Common myeloid progenitor, CD34-positive (primary cell): ENCODE measurements at regions not wholly inside any gene's neighbourhood (a gene's known extent, or its start where the extent isn't known, plus 50 kb on each side); places are given as distances from the start of the nearest gene placed in this dataset.

ENCODE experiments used
- CTCF ChIA-PET: fragments of 350-600 bp; sonication (Branson Sonifier 250); formaldehyde crosslinking; loops from one replicate; lab custom pipeline; 2021; ENCODE audit warnings: antibody characterized with exemption; lab: Charles Lee
- POLR2A ChIA-PET: fragments of 350-600 bp; sonication (Branson Sonifier 250); formaldehyde crosslinking; loops from one replicate; lab custom pipeline; 2021; ENCODE audit warnings: antibody characterized with exemption; lab: Charles Lee
- DNase-seq, 3 donors: peaks; one replicate each; pipeline versions ENCODE4 v3.0.0 to v3.0.0-alpha.2; 2013
- H3K27ac ChIP-seq, 2 experiments: 1 replicate in 1 of 2; 2 replicates in 1 of 2; pipeline ENCODE4 v1.7.0; 2013; ENCODE audit warnings: inconsistent platforms in 2 of 2, low read length in 2 of 2, mild to moderate bottlenecking in 2 of 2, low read depth in 1 of 2, moderate library complexity in 1 of 2; ENCODE audit not compliant: severe bottlenecking in 2 of 2, insufficient read depth in 1 of 2, poor library complexity in 1 of 2
- H3K27me3 ChIP-seq, 5 experiments: replicated peaks in 2 of 5; 1 replicate in 3 of 5; 2 replicates in 2 of 5; pipeline versions ENCODE4 v1.6.1 to v1.7.0; 2013; ENCODE audit warnings: low read length in 4 of 5, mild to moderate bottlenecking in 2 of 5, moderate library complexity in 2 of 5, inconsistent platforms in 1 of 5; ENCODE audit not compliant: insufficient read depth in 5 of 5, control insufficient read depth in 4 of 5
- H3K36me3 ChIP-seq, 4 experiments: 1 replicate in 2 of 4; 2 replicates in 2 of 4; pipeline versions ENCODE4 v1.6.1 to v1.7.0; 2013; ENCODE audit warnings: low read length in 3 of 4, control low read depth in 1 of 4, mild to moderate bottlenecking in 1 of 4; ENCODE audit not compliant: control insufficient read depth in 4 of 4, insufficient read depth in 4 of 4
- H3K4me1 ChIP-seq, 4 experiments: 1 replicate in 3 of 4; 2 replicates in 1 of 4; pipeline versions ENCODE4 v1.6.1 to v1.7.1; 2013; ENCODE audit warnings: low read length in 3 of 4, mild to moderate bottlenecking in 3 of 4, control low read depth in 1 of 4, inconsistent platforms in 1 of 4, moderate library complexity in 1 of 4; ENCODE audit not compliant: control insufficient read depth in 4 of 4, insufficient read depth in 4 of 4; ENCODE audit errors: control extremely low read depth in 1 of 4
- H3K4me3 ChIP-seq, 7 experiments: 1 replicate in 4 of 7; 2 replicates in 3 of 7; pipeline versions ENCODE4 v1.5.1 to v1.7.0; 2013; ENCODE audit warnings: mild to moderate bottlenecking in 7 of 7, low read length in 6 of 7, moderate library complexity in 6 of 7, inconsistent platforms in 2 of 7, low read depth in 2 of 7, control low read depth in 1 of 7; ENCODE audit not compliant: insufficient read depth in 4 of 7, control insufficient read depth in 1 of 7; ENCODE audit errors: extremely low read depth in 1 of 7
- H3K9me3 ChIP-seq, 5 experiments: 1 replicate in 4 of 5; 2 replicates in 1 of 5; pipeline versions ENCODE4 v1.6.1 to v1.7.1; 2013; ENCODE audit warnings: low read length in 4 of 5, mild to moderate bottlenecking in 2 of 5, inconsistent platforms in 1 of 5, low read depth in 1 of 5, moderate library complexity in 1 of 5; ENCODE audit not compliant: control insufficient read depth in 4 of 5, insufficient read depth in 2 of 5; ENCODE audit errors: control extremely low read depth in 1 of 5
- WGBS: methylation state at CpG from one replicate; pipeline ENCODE4 v1.1.5; 2013; ENCODE audit not compliant: insufficient coverage; 5-methylcytosine and 5-hydroxymethylcytosine counted together

DNA sequence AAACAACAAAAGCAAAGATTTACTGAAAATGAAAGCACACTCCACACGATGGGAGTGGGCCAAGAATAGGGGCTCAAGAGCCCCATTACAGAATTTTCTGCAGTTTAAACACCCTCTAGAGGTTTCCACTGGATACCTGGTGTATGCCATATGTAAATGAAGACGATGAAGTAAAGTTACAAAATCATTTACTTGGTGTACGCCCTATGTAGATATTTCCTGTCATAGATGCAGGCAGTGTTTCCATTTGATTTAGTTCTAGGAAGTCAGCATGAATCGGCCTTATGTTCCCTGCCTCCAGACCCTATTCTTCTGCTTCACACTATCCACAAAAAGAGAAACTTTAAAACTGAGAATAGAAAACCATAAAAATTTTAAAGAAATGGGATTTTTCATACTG is 404.4 kb upstream of the GJE1 start:
- CTCF ChIA-PET, result no interaction called here
- Histone ChIP-seq H3K4me3 (no peak overlapping the region), H3K9me3 (no peaks in the 10 kb centered on the region), H3K27ac (no peak overlapping the region), H3K4me1 (no peaks in the 10 kb centered on the region), H3K36me3 (no peaks in the 10 kb centered on the region), H3K27me3 (no peaks in the 10 kb centered on the region)
- POLR2A ChIA-PET, result no interaction called here
- 93% methylated on average over 2 of the region's 4 CpGs for WGBS
- no peak for DNase-seq

DNA sequence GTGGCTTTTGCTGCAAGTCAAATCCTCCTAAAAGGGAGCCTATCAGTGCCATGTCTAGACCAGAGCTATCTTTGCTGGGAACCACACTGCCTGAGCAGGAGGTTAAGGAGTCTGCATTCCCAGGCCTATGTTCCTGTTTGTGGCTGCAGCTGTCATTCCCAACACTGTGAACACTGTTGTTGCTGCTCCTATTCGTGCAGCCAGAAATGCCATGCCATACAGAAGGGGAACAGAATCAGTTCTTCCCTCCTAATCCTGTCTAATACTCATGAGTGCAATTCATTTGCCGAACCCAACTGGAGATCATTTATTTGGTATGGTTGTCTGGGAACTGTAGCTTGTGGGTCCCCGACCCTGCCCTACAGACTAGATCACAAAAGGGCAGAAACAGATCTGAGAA is 406.5 kb upstream of the GJE1 start:
- H3K9me3 ChIP-seq, result no peaks in the 10 kb centered on the region
- WGBS, result 90% methylated on average over 2 of the region's 3 CpGs
- H3K4me3 ChIP-seq, result no peak overlapping the region
- no peak for DNase-seq
- ChIA-PET CTCF (no interaction called here), POLR2A (no interaction called here)
- no peaks in the 10 kb centered on the region for H3K4me1 ChIP-seq
- H3K27me3 ChIP-seq, result no peaks in the 10 kb centered on the region
- no peak overlapping the region for H3K27ac ChIP-seq
- no peaks in the 10 kb centered on the region for H3K36me3 ChIP-seq

DNA sequence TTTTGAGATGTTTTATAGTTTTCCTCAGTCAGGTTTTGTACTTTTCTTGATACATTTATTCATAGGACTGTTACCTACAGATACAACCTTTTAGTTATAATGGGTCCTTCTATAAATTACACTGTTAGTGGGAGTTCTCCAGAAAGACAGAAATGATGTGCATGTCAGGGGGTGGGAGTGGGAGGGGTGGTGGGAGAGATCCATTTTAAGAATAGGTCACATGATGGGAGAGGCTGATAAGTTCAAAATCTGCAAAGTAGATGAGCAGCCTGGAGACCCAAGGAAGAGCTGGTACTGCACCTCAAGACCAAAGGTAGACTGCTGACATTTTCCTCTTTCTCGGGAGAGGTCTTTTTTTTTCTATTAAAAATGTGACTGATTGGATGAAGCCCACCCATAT is 408.0 kb upstream of the GJE1 start:
- POLR2A ChIA-PET, result no interaction called here
- CTCF ChIA-PET, result no interaction called here
- Histone ChIP-seq H3K9me3 (no peaks in the 10 kb centered on the region), H3K27me3 (no peaks in the 10 kb centered on the region), H3K36me3 (no peaks in the 10 kb centered on the region), H3K27ac (no peak overlapping the region), H3K4me3 (no peak overlapping the region), H3K4me1 (no peaks in the 10 kb centered on the region)
- WGBS, result no CpG with 5 or more reads among the region's 1 CpG
- no peak for DNase-seq

DNA sequence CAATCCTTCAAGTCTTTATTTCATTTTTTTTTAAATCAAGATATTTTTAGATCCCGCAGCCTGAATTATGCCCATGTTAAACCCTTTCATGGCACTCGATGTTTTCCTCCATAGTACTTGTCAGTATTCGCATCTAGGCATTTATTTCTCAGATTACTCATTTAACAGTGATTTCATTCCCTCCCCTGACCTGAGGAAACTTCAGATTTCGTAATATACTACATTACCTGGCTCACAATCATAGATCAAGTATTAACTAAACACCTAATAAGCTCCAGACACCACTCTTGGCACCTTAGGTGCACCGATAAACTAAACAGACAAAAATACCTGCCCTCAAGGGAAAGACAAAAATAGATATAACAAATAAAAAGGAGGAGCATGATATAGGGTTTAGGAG is 413.2 kb upstream of the GJE1 start:
- no peak for DNase-seq
- 76% methylated on average over 3 of the region's 5 CpGs for WGBS
- CTCF ChIA-PET, result no interaction called here
- POLR2A ChIA-PET, result no interaction called here
- Histone ChIP-seq H3K27me3 (no peaks in the 10 kb centered on the region), H3K9me3 (no peaks in the 10 kb centered on the region), H3K27ac (no peak overlapping the region), H3K4me3 (no peak overlapping the region), H3K36me3 (no peaks in the 10 kb centered on the region), H3K4me1 (no peaks in the 10 kb centered on the region)

DNA sequence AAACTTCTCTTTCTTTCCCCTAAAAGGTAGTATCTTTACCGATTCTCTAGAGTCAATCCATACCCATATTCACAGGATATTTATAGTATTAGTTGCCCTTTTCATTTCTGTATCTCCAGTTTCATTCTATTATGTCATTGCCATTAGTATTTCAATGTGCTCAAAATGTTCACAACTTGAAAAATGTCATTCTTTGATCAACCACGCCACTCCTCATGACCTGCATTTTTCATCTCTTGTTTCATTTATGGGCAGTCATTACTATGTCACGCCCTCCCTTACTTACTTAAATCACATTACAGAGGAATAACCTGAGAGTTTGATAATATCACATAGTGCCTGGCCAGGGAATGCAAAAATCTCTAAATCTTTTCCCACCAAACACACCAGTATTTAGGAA is 427.3 kb upstream of the GJE1 start:
- CTCF ChIA-PET, result no interaction called here
- WGBS, result 100% methylated on average over 1 of the region's 3 CpGs
- POLR2A ChIA-PET, result no interaction called here

DNA sequence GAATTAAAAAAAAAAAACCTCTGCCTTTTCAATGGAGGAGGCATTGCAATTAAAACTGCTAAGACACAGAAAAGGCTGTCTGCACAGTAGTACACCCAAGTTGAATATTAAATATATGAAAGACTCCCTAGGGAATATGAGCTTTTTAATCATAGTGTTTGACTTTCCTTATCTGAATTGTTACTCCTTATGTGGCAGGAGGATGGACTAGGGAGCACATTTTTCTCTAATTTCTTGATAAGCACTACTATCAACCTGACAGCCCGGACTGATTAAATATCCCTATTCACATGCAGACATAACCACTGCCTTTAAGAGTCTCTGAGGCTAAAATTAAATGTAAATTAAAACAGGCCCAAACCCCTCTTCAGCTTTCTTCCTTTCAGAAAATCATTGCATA is 428.6 kb upstream of the GJE1 start:
- CTCF ChIA-PET, result no interaction called here
- no CpG with 5 or more reads among the region's 1 CpG for WGBS
- POLR2A ChIA-PET, result no interaction called here

More for the DNA sequence above, 427.3 kb upstream of the GJE1 start:
- DNase-seq, result no peak
- H3K9me3 ChIP-seq, result no peaks in the 10 kb centered on the region
- H3K4me3 ChIP-seq, result no peak overlapping the region
- no peaks in the 10 kb centered on the region for H3K36me3 ChIP-seq
- H3K4me1 ChIP-seq, result no peaks in the 10 kb centered on the region
- H3K27ac ChIP-seq, result no peak overlapping the region
- H3K27me3 ChIP-seq, result no peaks in the 10 kb centered on the region

DNA sequence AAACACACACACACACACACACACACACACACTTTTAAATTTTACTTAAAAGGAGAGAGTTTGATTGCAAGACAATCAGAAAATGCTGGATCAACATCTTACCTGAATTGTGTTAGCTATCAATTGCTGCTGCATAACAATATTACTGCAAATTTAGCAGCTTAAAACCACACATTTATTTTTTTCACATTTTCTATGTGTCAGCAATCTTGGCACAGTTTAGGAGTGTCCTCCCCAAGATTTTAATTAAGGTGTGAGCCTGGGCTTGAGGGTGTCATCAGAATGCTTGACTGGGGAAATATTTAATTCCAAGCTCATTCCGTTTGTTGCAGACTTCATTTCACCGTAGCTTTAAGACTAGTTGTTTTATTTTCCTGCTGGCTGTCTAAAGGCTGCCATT is 431.0 kb upstream of the GJE1 start:
- no peaks in the 10 kb centered on the region for H3K36me3 ChIP-seq
- no peaks in the 10 kb centered on the region for H3K27me3 ChIP-seq
- no peaks in the 10 kb centered on the region for H3K4me1 ChIP-seq
- WGBS, result 100% methylated on average over 2 of the region's 2 CpGs
- no peak for DNase-seq
- POLR2A ChIA-PET, result no interaction called here
- no peaks in the 10 kb centered on the region for H3K9me3 ChIP-seq
- no peak overlapping the region for H3K4me3 ChIP-seq
- CTCF ChIA-PET, result no interaction called here
- no peak overlapping the region for H3K27ac ChIP-seq

More for the DNA sequence above, 428.6 kb upstream of the GJE1 start:
- no peaks in the 10 kb centered on the region for H3K9me3 ChIP-seq
- no peak overlapping the region for H3K27ac ChIP-seq
- H3K4me1 ChIP-seq, result no peaks in the 10 kb centered on the region
- H3K4me3 ChIP-seq, result no peak overlapping the region
- H3K36me3 ChIP-seq, result no peaks in the 10 kb centered on the region
- H3K27me3 ChIP-seq, result no peaks in the 10 kb centered on the region
- no peak for DNase-seq
